Pancreas (tissue), 10 donors: ENCODE measurements at regions not wholly inside any gene's neighbourhood (a gene's known extent, or its start where the extent isn't known, plus 50 kb on each side); places are given as distances from the start of the nearest gene placed in this dataset.
"Not testable (repeated sequence)": the region's sequence is repeated elsewhere in the genome, so short reads cannot be mapped to it uniquely, and the experiment has no call there.

Experiments
- ATAC-seq, 4 donors: fragments of 200-7000 bp; cut with Tn5 transposase; one replicate each; pipeline versions ENCODE4 v1.8.0 to v1.9.1; 2020; ENCODE audit warnings: mild to moderate bottlenecking in 4 of 4, moderate library complexity in 4 of 4
- DNase-seq, 6 donors: peaks; one replicate each; pipeline ENCODE4 v3.0.0-alpha.2; 2020
- FAIRE-seq: peaks from 2 replicates; lab custom pipeline; 2012; peaks lifted over from hg19 to GRCh38; lab: Jason Lieb, UNC
- H3K27ac ChIP-seq, 4 donors: fragments of 200-600 bp; sonication (generic); 1 replicate in 3 of 4; 2 replicates in 1 of 4; pipeline versions ENCODE4 v1.5.0 to v1.8.0; 2020
- H3K27me3 ChIP-seq, 4 donors: fragments of 200-600 bp; one replicate each; pipeline ENCODE4 v1.8.0; 2021
- H3K36me3 ChIP-seq, 3 donors: fragments of 200-600 bp; sonication (generic) in 1 of 3; one replicate each; pipeline versions ENCODE4 v1.5.0 to v1.8.0; 2020 to 2021
- H3K4me1 ChIP-seq, 3 donors: fragments of 200-600 bp; one replicate each; pipeline ENCODE4 v1.8.0; 2021
- H3K4me3 ChIP-seq, 4 donors: fragments of 200-600 bp; sonication (generic) in 2 of 4; one replicate each; pipeline versions ENCODE4 v1.5.0 to v1.8.0; 2020 to 2021
- H3K9me3 ChIP-seq, 4 donors: fragments of 200-600 bp; one replicate each; pipeline ENCODE4 v1.8.0; 2021
- CTCF ChIP-seq, 4 donors: fragments of 200-600 bp; sonication (generic) in 3 of 4; IDR thresholded peaks; one replicate each; pipeline versions ENCODE4 v1.5.0 to v1.8.0; 2021; ENCODE audit warnings: antibody characterized with exemption in 4 of 4
- WGBS, 2 donors: extraction: QIAGEN DNeasy Blood & Tissue Kit; methylation state at CpG; one replicate each; pipeline ENCODE4 v1.1.7; 2013; 5-methylcytosine and 5-hydroxymethylcytosine counted together
- intact Hi-C, 3 donors: fragments of 100-400 bp; cut with DNase I; formaldehyde crosslinking; loops; one replicate each; pipeline versions ENCODE4 v1.11.1 to v1.14.2; 2022
- donor health status: healthy with polysubstance abuse.
- donor health status: DM: no; HTN: no; CAD: no; lungs with moderate emphysema.
- donor health status: DM: no; HTN: no; CAD: no.
- donor health status: control.
- donor health status: control.
- donor health status: Bipolar disorder and iron deficiency.
- donor health status: DM: yes; HTN: yes; CAD: no.
- donor health status: DM: no; HTN: no; CAD: no.
- donor health status: DM: no; HTN: no; CAD: no.
- donor health status: DM: yes; HTN: yes; CAD: no.

- TF ChIP-seq CTCF (IDR thresholded peaks at IDR 0.05), result no peak
- H3K27ac ChIP-seq, result no peak overlapping the region
- H3K4me1 ChIP-seq, result no peaks in the 10 kb centered on the region
- no peaks in the 10 kb centered on the region for H3K36me3 ChIP-seq
- intact Hi-C loops, result no loop called here
- no peaks in the 10 kb centered on the region for H3K9me3 ChIP-seq
- H3K27me3 ChIP-seq, result no peaks in the 10 kb centered on the region
- DNase-seq (no peak), ATAC-seq (no peak), FAIRE-seq (no peak)
- WGBS, 2 donors, result 74 to 91% methylated on average over 5 of the region's 5 CpGs
- no peak overlapping the region for H3K4me3 ChIP-seq
These were observed 211.3 kb downstream of the ALG10 start for GRCh38 chr12:34233618-34234017.

- TF ChIP-seq CTCF (IDR thresholded peaks at IDR 0.05), result no peak
- ATAC-seq (no peak), DNase-seq (no peak), FAIRE-seq (no peak)
- Histone ChIP-seq H3K27me3 (no peaks in the 10 kb centered on the region), H3K36me3 (no peaks in the 10 kb centered on the region), H3K4me1 (no peaks in the 10 kb centered on the region), H3K4me3 (no peak overlapping the region), H3K9me3 (no peaks in the 10 kb centered on the region), H3K27ac (no peak overlapping the region)
- intact Hi-C loops, result no loop called here
- 65 to 67% methylated on average over 3 of the region's 3 CpGs for WGBS, 2 donors
These were observed 213.8 kb downstream of the ALG10 start for GRCh38 chr12:34236073-34236472.

GRCh38 chr12:34244608-34245007 lies 222.3 kb downstream of the ALG10 start:
- Histone ChIP-seq H3K4me1 (no peaks in the 10 kb centered on the region), H3K9me3 (no peaks in the 10 kb centered on the region), H3K4me3 (no peak overlapping the region), H3K36me3 (no peaks in the 10 kb centered on the region), H3K27ac (no peak overlapping the region), H3K27me3 (no peaks in the 10 kb centered on the region)
- WGBS, 2 donors, result 59 to 84% methylated on average over 1 of the region's 1 CpG
- DNase-seq (no peak), FAIRE-seq (no peak), ATAC-seq (no peak)
- TF ChIP-seq CTCF (IDR thresholded peaks at IDR 0.05), result no peak
- intact Hi-C loops, result no loop called here

GRCh38 chr12:34249271-34249670 lies 227.0 kb downstream of the ALG10 start:
- TF ChIP-seq CTCF (IDR thresholded peaks at IDR 0.05), result no peak
- no peaks in the 10 kb centered on the region for H3K36me3 ChIP-seq
- no peaks in the 10 kb centered on the region for H3K4me1 ChIP-seq
- WGBS, 2 donors, result 78 to 88% methylated on average over 9 of the region's 9 CpGs
- ATAC-seq (no peak), FAIRE-seq (no peak), DNase-seq (no peak)
- H3K27ac ChIP-seq, result no peak overlapping the region
- H3K9me3 ChIP-seq, result no peaks in the 10 kb centered on the region
- no peaks in the 10 kb centered on the region for H3K27me3 ChIP-seq
- intact Hi-C loops, result no loop called here
- H3K4me3 ChIP-seq, result no peak overlapping the region

- H3K4me1 ChIP-seq, intact Hi-C loops, ATAC-seq, H3K36me3 ChIP-seq, H3K27ac ChIP-seq, DNase-seq, H3K27me3 ChIP-seq, FAIRE-seq, H3K4me3 ChIP-seq, H3K9me3 ChIP-seq: not testable (repeated sequence)
- 83 to 85% methylated on average over 4 of the region's 4 CpGs for WGBS, 2 donors
These were observed 229.6 kb downstream of the ALG10 start for GRCh38 chr12:34251879-34252278.

- H3K27ac ChIP-seq, result no peak overlapping the region
- no peaks in the 10 kb centered on the region for H3K4me1 ChIP-seq
- FAIRE-seq (no peak), ATAC-seq (no peak), DNase-seq (no peak)
- no peaks in the 10 kb centered on the region for H3K9me3 ChIP-seq
- 39 to 53% methylated on average over 4 of the region's 4 CpGs for WGBS, 2 donors
- no peaks in the 10 kb centered on the region for H3K36me3 ChIP-seq
- H3K27me3 ChIP-seq, result no peaks in the 10 kb centered on the region
- no peak for TF ChIP-seq CTCF (IDR thresholded peaks at IDR 0.05)
- intact Hi-C loops, result no loop called here
- H3K4me3 ChIP-seq, result no peak overlapping the region
These were observed 231.4 kb downstream of the ALG10 start for GRCh38 chr12:34253674-34254073.
